ENCODE measurements at regions not wholly inside any gene's neighbourhood (a gene's known extent, or its start where the extent isn't known, plus 50 kb on each side); places are given as distances from the start of the nearest gene placed in this dataset.

- Histone ChIP-seq H2BK5ac (ENCODE audit: insufficient read length, low read length) (no peak overlapping the region), H4K5ac (ENCODE audit: insufficient read length, low read depth, low read length) (no peak overlapping the region), H2AFZ (ENCODE audit: low read length) (no peak overlapping the region), H2BK12ac (ENCODE audit: insufficient read length, low read depth, low read length) (no peak overlapping the region), H3K9ac (ENCODE audit: extremely low read depth, insufficient read length, low read length) (no peak overlapping the region), H2AK5ac (ENCODE audit: insufficient read length, low read length) (no peak overlapping the region), H3K27me3 (ENCODE audit: insufficient read depth, low read length) (no peaks in the 10 kb centered on the region), H3K23ac (ENCODE audit: insufficient read length, low read depth, low read length) (no peak overlapping the region), H2BK15ac (ENCODE audit: low read depth, low read length) (no peak overlapping the region), H2BK20ac (ENCODE audit: low read depth, low read length, poor library complexity, severe bottlenecking) (no peak overlapping the region), H4K20me1 (ENCODE audit: control insufficient read depth, insufficient read depth, insufficient read length) (no peaks in the 10 kb centered on the region), H4K8ac (replicated peaks; ENCODE audit: insufficient read length, low read depth, low read length) (no peak overlapping the region), H3K4me1 (ENCODE audit: insufficient read depth, low read length) (peaks cover 3% of the 10 kb centered on the region; the same call in 1 of the 2 replicates), H3K9me3 (ENCODE audit: control insufficient read depth, low read depth, low read length) (no peaks in the 10 kb centered on the region), H3K79me2 (ENCODE audit: insufficient read depth, low read length) (no peaks in the 10 kb centered on the region), H3K14ac (ENCODE audit: insufficient read depth, low read length) (no peak overlapping the region), H2BK120ac (ENCODE audit: low read depth, low read length, poor library complexity, severe bottlenecking) (no peak overlapping the region), H3K27ac (ENCODE audit: insufficient read length, low read depth, low read length) (no peak overlapping the region), H4K91ac (ENCODE audit: insufficient read length, low read depth, low read length) (no peak overlapping the region), H3K18ac (ENCODE audit: insufficient read length, low read depth, low read length) (no peak overlapping the region), H3K4me2 (ENCODE audit: insufficient read depth, insufficient read length, low read length) (no peak overlapping the region), H3K4ac (ENCODE audit: low read depth, low read length) (no peak overlapping the region), H3K56ac (ENCODE audit: insufficient read length, low read depth, low read length) (no peak overlapping the region), H3T11ph (ENCODE audit: low read length) (no peak overlapping the region), H3K79me1 (ENCODE audit: insufficient read depth, low read depth, low read length, poor library complexity, severe bottlenecking) (no peaks in the 10 kb centered on the region), H3K23me2 (ENCODE audit: insufficient read length, low read depth, low read length, poor library complexity, severe bottlenecking) (no peaks in the 10 kb centered on the region)
- Mint-ChIP-seq H3K27me3 (ENCODE audit: low read depth) (no peaks in the 10 kb centered on the region; the same call in 1 of the 2 replicates), H3K4me3 (no peak overlapping the region), H3K9me3 (peaks cover 19 to 21% of the 10 kb centered on the region in 2 experiments), H3K27ac (no peak overlapping the region), H3K36me3 (ENCODE audit: insufficient read depth in 1 of 3, low read depth in 3 of 3) (peaks cover 5 to 21% (median 8%) of the 10 kb centered on the region in 3 experiments), H3K4me1 (peaks cover 11% of the 10 kb centered on the region in 2 experiments)
- WGBS (ENCODE audit: extremely low coverage, insufficient read length, low lambda C conversion rate), result no CpG with 5 or more reads among the region's 1 CpG
- TF ChIP-seq CTCF (conservative IDR thresholded peaks at IDR 0.05), result no peak
- DNase-seq, result no peak
Measured at GRCh38 chr6:22722913-22723312, 153.5 kb downstream of the HDGFL1 start.
